ENCODE measurements at regions not wholly inside any gene's neighbourhood (a gene's known extent, or its start where the extent isn't known, plus 50 kb on each side); places are given as distances from the start of the nearest gene placed in this dataset.

GRCh38 chrX:46327566-46328115, 217.6 kb downstream of the ZNF674 start (continued):
- TF ChIP-seq ZBTB44 (CRISPR knock-in tag; IDR thresholded peaks at IDR 0.05), result no peak
- TF ChIP-seq PPARG (CRISPR knock-in tag; conservative IDR thresholded peaks at IDR 0.05), result peak; percentile 64
- TF ChIP-seq KAT2B (IDR thresholded peaks at IDR 0.05; ENCODE audit: borderline replicate concordance, low read depth, low read length), result no peak
- 0 out of 2 replicates have a peak, but pooled peaks have one; percentile 40 for TF ChIP-seq ZBTB20 (CRISPR knock-in tag; IDR thresholded peaks at IDR 0.05; ENCODE audit: borderline replicate concordance, low read depth)
- no peak for TF ChIP-seq PLSCR1 (CRISPR knock-in tag; IDR thresholded peaks at IDR 0.05; ENCODE audit: borderline replicate concordance)
- no peak for TF ChIP-seq POLR2AphosphoS2 (IDR thresholded peaks at IDR 0.05; ENCODE audit: low read depth, low read length)
- no peak for TF ChIP-seq NFE2 (CRISPR knock-in tag; IDR thresholded peaks at IDR 0.05)
- no peak for TF ChIP-seq MAF1 (CRISPR knock-in tag; IDR thresholded peaks at IDR 0.05; ENCODE audit: borderline replicate concordance)
- TF ChIP-seq ZEB1 (IDR thresholded peaks at IDR 0.05; ENCODE audit: insufficient replicate concordance, low read depth), result peak; percentile 50
- TF ChIP-seq IRF1 (CRISPR knock-in tag; IDR thresholded peaks at IDR 0.05; ENCODE audit: low read depth), result no peak
- TF ChIP-seq ZFP82 (CRISPR knock-in tag; IDR thresholded peaks at IDR 0.05; ENCODE audit: borderline replicate concordance), result no peak
- TF ChIP-seq ZMAT5 (CRISPR knock-in tag; IDR thresholded peaks at IDR 0.05; ENCODE audit: borderline replicate concordance, low read depth), result no peak
- TF ChIP-seq ZNF784 (CRISPR knock-in tag; IDR thresholded peaks at IDR 0.05; ENCODE audit: borderline replicate concordance), result no peak
- TF ChIP-seq ZNF367 (CRISPR knock-in tag; IDR thresholded peaks at IDR 0.05; ENCODE audit: borderline replicate concordance), result no peak
- TF ChIP-seq ZNF282 (IDR thresholded peaks at IDR 0.05; ENCODE audit: partially characterized antibody), result no peak
- no peak for TF ChIP-seq ZNF816 (CRISPR knock-in tag; IDR thresholded peaks at IDR 0.05; ENCODE audit: borderline replicate concordance)
- TF ChIP-seq GZF1 (CRISPR knock-in tag; IDR thresholded peaks at IDR 0.05), result no peak
- peak; percentile 21; the same call in 1 of the 2 replicates for TF ChIP-seq CBX5 (CRISPR knock-in tag; IDR thresholded peaks at IDR 0.05; ENCODE audit: borderline replicate concordance)
- TF ChIP-seq YEATS4 (CRISPR knock-in tag; IDR thresholded peaks at IDR 0.05; ENCODE audit: borderline replicate concordance), result no peak
- TF ChIP-seq TERF1 (CRISPR knock-in tag; IDR thresholded peaks at IDR 0.05), result no peak
- TF ChIP-seq ZNF616 (CRISPR knock-in tag; IDR thresholded peaks at IDR 0.05; ENCODE audit: low read depth), result no peak
- no peak for TF ChIP-seq TOE1 (CRISPR knock-in tag; IDR thresholded peaks at IDR 0.05)
